ENCODE measurements at regions not wholly inside any gene's neighbourhood (a gene's known extent, or its start where the extent isn't known, plus 50 kb on each side); places are given as distances from the start of the nearest gene placed in this dataset.

- no peak for TF ChIP-seq EZH2 (IDR thresholded peaks at IDR 0.05; ENCODE audit: borderline replicate concordance, low read length)
- no peak for TF ChIP-seq CTCF (conservative IDR thresholded peaks at IDR 0.05 in 1 of 2, IDR thresholded peaks at IDR 0.05 in 1 of 2; ENCODE audit: extremely low read depth in 1 of 2, insufficient read depth in 1 of 2, low read depth in 1 of 2, low read length in 2 of 2)
Observed at GRCh38 chr9:108606401-108606800, 249.4 kb downstream of the ACTL7B start.
